ENCODE measurements at regions not wholly inside any gene's neighbourhood (a gene's known extent, or its start where the extent isn't known, plus 50 kb on each side); places are given as distances from the start of the nearest gene placed in this dataset.
A peak's percentile ranks its signal among the peaks of the same experiment; 100 is the strongest.
"Not testable (repeated sequence)": the region's sequence is repeated elsewhere in the genome, so short reads cannot be mapped to it uniquely, and the experiment has no call there.

DNA sequence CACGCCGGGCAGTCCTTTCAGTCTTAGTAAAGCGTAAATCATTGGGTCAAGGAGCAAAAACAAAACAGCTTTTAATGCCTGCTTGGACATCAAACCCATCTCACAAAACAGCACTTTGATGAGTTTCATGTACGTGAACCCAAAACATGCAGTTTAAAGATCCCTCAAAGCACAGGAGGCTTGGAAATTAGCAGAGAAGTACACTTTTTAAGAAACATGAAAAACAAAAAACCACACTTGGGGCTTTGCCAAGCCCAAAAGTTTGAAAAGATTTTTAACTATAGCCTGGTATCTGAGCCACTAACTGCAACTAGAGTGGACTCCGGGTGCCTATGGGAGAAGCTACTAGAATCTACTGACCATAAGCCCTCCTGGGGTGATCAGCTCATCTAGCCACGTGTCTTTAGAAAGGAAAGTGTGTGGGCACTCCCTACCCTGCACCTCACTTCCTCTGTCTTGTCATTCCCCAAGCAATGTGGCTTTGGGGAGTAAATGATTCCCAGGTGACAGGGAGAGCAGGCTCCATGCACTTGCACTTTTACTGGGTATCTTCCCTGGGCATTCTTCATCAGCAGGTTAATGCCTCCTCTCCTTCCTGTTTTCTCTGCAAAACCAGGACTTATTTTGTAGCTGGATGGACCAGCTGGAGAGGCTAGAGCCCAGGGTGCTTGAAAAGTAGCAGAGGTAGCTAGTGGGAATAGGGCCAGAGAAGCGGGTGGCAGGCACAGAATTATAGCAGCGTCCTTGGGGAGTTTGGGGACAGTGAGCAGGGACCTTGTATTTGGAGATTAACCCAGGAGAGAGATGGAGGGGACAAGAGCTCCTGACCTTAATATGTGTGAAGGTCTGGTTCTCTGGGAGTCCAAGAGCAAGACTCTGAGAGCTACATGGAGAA, 339.3 kb downstream of the BCL11B start:
- FAIRE-seq, result no peak
- H3K9me3 ChIP-seq (ENCODE audit: control insufficient read depth in 2 of 2, insufficient read depth in 1 of 2, low read depth in 1 of 2, low read length in 1 of 2), result no peaks in the 10 kb centered on the region

GRCh38 chr14:98934569-98934968, 337.4 kb downstream of the BCL11B start:
- WGBS, 3 donors, result 79 to 84% (median 80%) methylated on average over 5 of the region's 5 CpGs
- FAIRE-seq; H3K4me3 ChIP-seq (ENCODE audit: low read depth in 1 of 3, low read length in 3 of 3); H3K27me3 ChIP-seq (ENCODE audit: control insufficient read depth in 3 of 3, insufficient read depth in 3 of 3, low read length in 3 of 3); H3K4me1 ChIP-seq (ENCODE audit: control insufficient read depth in 3 of 3, insufficient read depth in 2 of 3, low read depth in 1 of 3, low read length in 2 of 3); H3K27ac ChIP-seq (ENCODE audit: low read depth in 1 of 3, low read length in 2 of 3); H3K36me3 ChIP-seq (ENCODE audit: control insufficient read depth in 3 of 3, insufficient read depth in 2 of 3, low read depth in 1 of 3, low read length in 3 of 3); DNase-seq; H3K9me3 ChIP-seq (ENCODE audit: control insufficient read depth in 2 of 2, insufficient read depth in 1 of 2, low read depth in 1 of 2, low read length in 1 of 2): not testable (repeated sequence)

More for the DNA sequence above, 339.3 kb downstream of the BCL11B start:
- Histone ChIP-seq H3K36me3 (ENCODE audit: control insufficient read depth in 3 of 3, insufficient read depth in 2 of 3, low read depth in 1 of 3, low read length in 3 of 3) (no peaks in the 10 kb centered on the region), H3K27me3 (ENCODE audit: control insufficient read depth in 3 of 3, insufficient read depth in 3 of 3, low read length in 3 of 3) (no peaks in the 10 kb centered on the region), H3K4me3 (ENCODE audit: low read depth in 1 of 3, low read length in 3 of 3) (no peak overlapping the region), H3K27ac (ENCODE audit: low read depth in 1 of 3, low read length in 2 of 3) (peak overlapping the region in 1 of 3 donors; percentile 13), H3K4me1 (ENCODE audit: control insufficient read depth in 3 of 3, insufficient read depth in 2 of 3, low read depth in 1 of 3, low read length in 2 of 3) (peaks cover 0 to 4% (median 0%) of the 10 kb centered on the region in 3 donors)
- peak in 1 of 2 donors; percentile 20 for DNase-seq
- 70 to 80% (median 72%) methylated on average over 8 of the region's 8 CpGs for WGBS, 3 donors

DNA sequence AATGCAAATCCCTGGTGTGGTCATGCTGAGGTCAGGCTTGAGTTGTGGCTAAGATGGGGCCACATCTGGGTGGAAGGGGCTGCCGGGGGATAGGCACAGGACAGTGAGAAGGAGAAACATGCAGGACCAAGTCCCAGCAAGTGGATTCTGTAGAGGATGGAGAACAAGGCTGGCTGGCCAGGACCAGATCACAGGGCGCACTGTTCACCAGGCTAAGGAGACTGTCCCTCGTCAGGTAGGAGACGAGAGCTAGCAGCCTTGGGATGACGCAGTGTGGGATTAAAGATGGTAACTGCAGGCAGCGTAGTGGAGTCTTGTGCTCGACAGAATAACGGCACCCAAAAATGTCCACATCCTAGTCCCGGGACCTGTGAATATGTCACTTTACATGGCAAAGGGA, 336.1 kb downstream of the BCL11B start:
- Histone ChIP-seq H3K27ac (ENCODE audit: low read depth in 1 of 3, low read length in 2 of 3) (no peak overlapping the region), H3K36me3 (ENCODE audit: control insufficient read depth in 3 of 3, insufficient read depth in 2 of 3, low read depth in 1 of 3, low read length in 3 of 3) (no peaks in the 10 kb centered on the region), H3K4me1 (ENCODE audit: control insufficient read depth in 3 of 3, insufficient read depth in 2 of 3, low read depth in 1 of 3, low read length in 2 of 3) (peaks cover 0 to 4% (median 0%) of the 10 kb centered on the region in 3 donors), H3K9me3 (ENCODE audit: control insufficient read depth in 2 of 2, insufficient read depth in 1 of 2, low read depth in 1 of 2, low read length in 1 of 2) (no peaks in the 10 kb centered on the region), H3K4me3 (ENCODE audit: low read depth in 1 of 3, low read length in 3 of 3) (no peak overlapping the region), H3K27me3 (ENCODE audit: control insufficient read depth in 3 of 3, insufficient read depth in 3 of 3, low read length in 3 of 3) (no peaks in the 10 kb centered on the region)
- WGBS, 3 donors, result 93 to 98% (median 96%) methylated on average over 9 of the region's 9 CpGs
- DNase-seq, result no peak
- no peak for FAIRE-seq

GRCh38 chr14:98937021-98937420, 335.0 kb downstream of the BCL11B start:
- Histone ChIP-seq H3K9me3 (ENCODE audit: control insufficient read depth in 2 of 2, insufficient read depth in 1 of 2, low read depth in 1 of 2, low read length in 1 of 2) (no peaks in the 10 kb centered on the region), H3K4me3 (ENCODE audit: low read depth in 1 of 3, low read length in 3 of 3) (no peak overlapping the region), H3K27ac (ENCODE audit: low read depth in 1 of 3, low read length in 2 of 3) (no peak overlapping the region), H3K36me3 (ENCODE audit: control insufficient read depth in 3 of 3, insufficient read depth in 2 of 3, low read depth in 1 of 3, low read length in 3 of 3) (no peaks in the 10 kb centered on the region), H3K27me3 (ENCODE audit: control insufficient read depth in 3 of 3, insufficient read depth in 3 of 3, low read length in 3 of 3) (no peaks in the 10 kb centered on the region), H3K4me1 (ENCODE audit: control insufficient read depth in 3 of 3, insufficient read depth in 2 of 3, low read depth in 1 of 3, low read length in 2 of 3) (peaks cover 0 to 4% (median 0%) of the 10 kb centered on the region in 3 donors)
- 41 to 71% (median 71%) methylated on average over 1 of the region's 1 CpG for WGBS, 3 donors
- DNase-seq, result no peak
- FAIRE-seq, result no peak

GRCh38 chr14:98937712-98938505, 334.1 kb downstream of the BCL11B start:
- Histone ChIP-seq H3K27me3 (ENCODE audit: control insufficient read depth in 3 of 3, insufficient read depth in 3 of 3, low read length in 3 of 3) (no peaks in the 10 kb centered on the region), H3K36me3 (ENCODE audit: control insufficient read depth in 3 of 3, insufficient read depth in 2 of 3, low read depth in 1 of 3, low read length in 3 of 3) (no peaks in the 10 kb centered on the region), H3K9me3 (ENCODE audit: control insufficient read depth in 2 of 2, insufficient read depth in 1 of 2, low read depth in 1 of 2, low read length in 1 of 2) (no peaks in the 10 kb centered on the region), H3K27ac (ENCODE audit: low read depth in 1 of 3, low read length in 2 of 3) (no peak overlapping the region), H3K4me1 (ENCODE audit: control insufficient read depth in 3 of 3, insufficient read depth in 2 of 3, low read depth in 1 of 3, low read length in 2 of 3) (peaks cover 0 to under 1% (median 0%) of the 10 kb centered on the region in 3 donors), H3K4me3 (ENCODE audit: low read depth in 1 of 3, low read length in 3 of 3) (no peak overlapping the region)
- FAIRE-seq (no peak), DNase-seq (no peak)
- 81 to 99% (median 87%) methylated on average over 6 of the region's 6 CpGs for WGBS, 3 donors

GRCh38 chr14:98940693-98941437, 331.1 kb downstream of the BCL11B start:
- WGBS, 3 donors, result 81 to 91% (median 89%) methylated on average over 5 of the region's 5 CpGs
- no peak for FAIRE-seq

GRCh38 chr14:98941481-98941880, 330.5 kb downstream of the BCL11B start:
- FAIRE-seq (no peak), DNase-seq (no peak)
- Histone ChIP-seq H3K4me3 (ENCODE audit: low read depth in 1 of 3, low read length in 3 of 3) (no peak overlapping the region), H3K27ac (ENCODE audit: low read depth in 1 of 3, low read length in 2 of 3) (no peak overlapping the region), H3K4me1 (ENCODE audit: control insufficient read depth in 3 of 3, insufficient read depth in 2 of 3, low read depth in 1 of 3, low read length in 2 of 3) (peaks cover 0 to 4% (median 0%) of the 10 kb centered on the region in 3 donors), H3K9me3 (ENCODE audit: control insufficient read depth in 2 of 2, insufficient read depth in 1 of 2, low read depth in 1 of 2, low read length in 1 of 2) (no peaks in the 10 kb centered on the region), H3K27me3 (ENCODE audit: control insufficient read depth in 3 of 3, insufficient read depth in 3 of 3, low read length in 3 of 3) (no peaks in the 10 kb centered on the region), H3K36me3 (ENCODE audit: control insufficient read depth in 3 of 3, insufficient read depth in 2 of 3, low read depth in 1 of 3, low read length in 3 of 3) (no peaks in the 10 kb centered on the region)

More at GRCh38 chr14:98940693-98941437, 331.1 kb downstream of the BCL11B start:
- no peak overlapping the region for H3K27ac ChIP-seq (ENCODE audit: low read depth in 1 of 3, low read length in 2 of 3)
- no peak overlapping the region for H3K4me3 ChIP-seq (ENCODE audit: low read depth in 1 of 3, low read length in 3 of 3)
- no peaks in the 10 kb centered on the region for H3K27me3 ChIP-seq (ENCODE audit: control insufficient read depth in 3 of 3, insufficient read depth in 3 of 3, low read length in 3 of 3)
- no peaks in the 10 kb centered on the region for H3K9me3 ChIP-seq (ENCODE audit: control insufficient read depth in 2 of 2, insufficient read depth in 1 of 2, low read depth in 1 of 2, low read length in 1 of 2)
- H3K4me1 ChIP-seq (ENCODE audit: control insufficient read depth in 3 of 3, insufficient read depth in 2 of 3, low read depth in 1 of 3, low read length in 2 of 3), result no peaks in the 10 kb centered on the region
- no peak for DNase-seq
- no peaks in the 10 kb centered on the region for H3K36me3 ChIP-seq (ENCODE audit: control insufficient read depth in 3 of 3, insufficient read depth in 2 of 3, low read depth in 1 of 3, low read length in 3 of 3)

DNA sequence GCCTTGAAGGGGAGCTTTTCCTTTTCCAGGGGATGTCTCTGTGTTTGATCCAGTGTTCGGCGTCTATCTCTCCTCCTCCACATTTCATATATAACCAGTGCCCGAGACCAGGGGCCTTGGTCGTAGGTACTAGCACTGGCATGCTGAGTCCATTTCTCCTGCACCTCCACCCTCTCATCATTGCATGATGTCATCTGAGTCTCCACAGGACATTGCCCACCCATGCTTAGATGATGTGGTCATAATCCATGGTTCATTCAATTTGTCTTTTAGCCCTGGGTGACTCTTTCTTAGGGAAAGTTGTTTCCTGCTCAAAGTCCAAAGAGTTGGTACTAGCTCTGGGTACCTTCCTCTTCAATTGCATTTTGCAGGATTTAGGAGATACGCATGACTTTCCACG, 328.1 kb downstream of the BCL11B start:
- H3K27ac ChIP-seq (ENCODE audit: low read depth in 1 of 3, low read length in 2 of 3), result no peak overlapping the region
- H3K27me3 ChIP-seq (ENCODE audit: control insufficient read depth in 3 of 3, insufficient read depth in 3 of 3, low read length in 3 of 3), result no peaks in the 10 kb centered on the region
- 88 to 92% (median 91%) methylated on average over 6 of the region's 6 CpGs for WGBS, 3 donors
- H3K4me3 ChIP-seq (ENCODE audit: low read depth in 1 of 3, low read length in 3 of 3), result no peak overlapping the region
- H3K4me1 ChIP-seq (ENCODE audit: control insufficient read depth in 3 of 3, insufficient read depth in 2 of 3, low read depth in 1 of 3, low read length in 2 of 3), result peaks cover 0 to 7% (median 0%) of the 10 kb centered on the region in 3 donors
- FAIRE-seq (no peak), DNase-seq (no peak)
- H3K9me3 ChIP-seq (ENCODE audit: control insufficient read depth in 2 of 2, insufficient read depth in 1 of 2, low read depth in 1 of 2, low read length in 1 of 2), result no peaks in the 10 kb centered on the region
- H3K36me3 ChIP-seq (ENCODE audit: control insufficient read depth in 3 of 3, insufficient read depth in 2 of 3, low read depth in 1 of 3, low read length in 3 of 3), result no peaks in the 10 kb centered on the region
